GM12878 (cell line): ENCODE measurements at regions not wholly inside any gene's neighbourhood (a gene's known extent, or its start where the extent isn't known, plus 50 kb on each side); places are given as distances from the start of the nearest gene placed in this dataset.

ENCODE experiments used
- ATAC-seq: fragments of 200-7000 bp; cut with Tn5 transposase; 3 replicates; pipeline ENCODE4 v1.9.1; 2020; ENCODE audit warnings: mild to moderate bottlenecking, moderate library complexity
- BruUV-seq: library from RNA; stranded (reverse); fragments of 400-500 nt; replicated peaks from 2 replicates; lab custom pipeline; 2021; lab: Mats Ljungman, UMichigan
- CTCF ChIA-PET: fragments of 300-600 bp; sonication (Branson Sonifier 250); formaldehyde crosslinking; extraction: SDS; loops from one replicate; lab custom pipeline; 2021; ENCODE audit warnings: inconsistent platforms; lab: Yijun Ruan, JAX
- POLR2A ChIA-PET: fragments of 350-600 bp; formaldehyde crosslinking; extraction: SDS; loops from one replicate; lab custom pipeline; 2021; ENCODE audit warnings: inconsistent platforms; lab: Charles Lee
- RAD21 ChIA-PET: fragments of 300-600 bp; sonication (Branson Sonifier 250); formaldehyde crosslinking; loops from one replicate; lab custom pipeline; 2023; ENCODE audit warnings: antibody characterized with exemption; ENCODE audit not compliant: unreplicated experiment; lab: Charles Lee
- SMC1A ChIA-PET: fragments of 300-600 bp; sonication (Branson Sonifier 250); formaldehyde crosslinking; loops from one replicate; lab custom pipeline; 2023; ENCODE audit not compliant: unreplicated experiment, uncharacterized antibody; lab: Charles Lee
- DNase-seq: peaks from one replicate; pipeline ENCODE4 v3.0.0-alpha.2; 2011; ENCODE audit warnings: low read depth, low spot score
- FAIRE-seq: peaks from 3 replicates; lab custom pipeline; 2011; peaks lifted over from hg19 to GRCh38; lab: Jason Lieb, UNC
- H2AFZ ChIP-seq: 2 replicates; pipeline ENCODE4 v1.6.0; 2011; ENCODE audit warnings: low read depth, low read length, control low read depth; ENCODE audit not compliant: control insufficient read depth
- H3K27ac ChIP-seq: 2 replicates; pipeline ENCODE4 v1.5.1; 2011; ENCODE audit warnings: control low read depth; ENCODE audit not compliant: control insufficient read depth, insufficient read depth
- H3K27me3 ChIP-seq, 2 experiments: replicated peaks in 1 of 2; 2 replicates each; pipeline versions ENCODE4 v1.6.0 to v1.6.1; 2011; ENCODE audit warnings: low read length in 1 of 2; ENCODE audit not compliant: control insufficient read depth in 2 of 2, insufficient read depth in 2 of 2
- H3K36me3 ChIP-seq, 2 experiments: 2 replicates each; pipeline ENCODE4 v1.5.1; 2011; ENCODE audit warnings: low read length in 1 of 2; ENCODE audit not compliant: control insufficient read depth in 2 of 2, insufficient read depth in 2 of 2
- H3K4me1 ChIP-seq: 2 replicates; pipeline ENCODE4 v1.6.1; 2011; ENCODE audit warnings: mild to moderate bottlenecking, low read length, moderate library complexity, mixed read lengths; ENCODE audit not compliant: control insufficient read depth, insufficient read depth
- H3K4me2 ChIP-seq: 2 replicates; pipeline ENCODE4 v1.6.0; 2011; ENCODE audit warnings: control low read depth; ENCODE audit not compliant: control insufficient read depth, insufficient read depth
- H3K4me3 ChIP-seq: fragments of 200-600 bp; sonication (generic); 2 replicates; pipeline ENCODE4 v1.5.1; 2016
- H3K79me2 ChIP-seq: 2 replicates; pipeline ENCODE4 v1.6.0; 2011; ENCODE audit warnings: low read length; ENCODE audit not compliant: control insufficient read depth, insufficient read depth
- H3K9ac ChIP-seq: 2 replicates; pipeline ENCODE4 v1.8.0; 2011; ENCODE audit warnings: low read length, control low read depth, mixed read lengths; ENCODE audit not compliant: control insufficient read depth, insufficient read depth
- H3K9me3 ChIP-seq: replicated peaks from 3 replicates; pipeline ENCODE4 v1.5.1; 2011; ENCODE audit warnings: mild to moderate bottlenecking, low read length; ENCODE audit not compliant: control insufficient read depth, insufficient read depth
- H4K20me1 ChIP-seq: 2 replicates; pipeline ENCODE4 v1.6.0; 2011; ENCODE audit not compliant: control insufficient read depth, insufficient read depth
- ASH2L ChIP-seq: fragments of 300-600, 200-600 bp; sonication (generic); IDR thresholded peaks from 2 replicates; pipeline ENCODE4 v1.6.1; 2017; ENCODE audit warnings: low read depth, mild to moderate bottlenecking, borderline replicate concordance
- ETV6 ChIP-seq, 2 experiments: fragments of 450-650 bp in 1 of 2; IDR thresholded peaks in 1 of 2; conservative IDR thresholded peaks in 1 of 2; 2 replicates each; pipeline ENCODE4 v1.6.1; 2014; ENCODE audit warnings: antibody characterized with exemption in 1 of 2, borderline replicate concordance in 1 of 2, low read depth in 1 of 2, mild to moderate bottlenecking in 1 of 2, moderate library complexity in 1 of 2
- IKZF2 ChIP-seq, 2 experiments: fragments of 450-650 bp; IDR thresholded peaks; 2 replicates each; pipeline ENCODE4 v1.6.1; 2017; ENCODE audit warnings: mild to moderate bottlenecking in 2 of 2, moderate library complexity in 2 of 2
- KAT2A ChIP-seq: conservative IDR thresholded peaks from 2 replicates; pipeline ENCODE4 v1.6.1; 2011; ENCODE audit warnings: low read depth, low read length; ENCODE audit not compliant: control insufficient read depth
- PAX5 ChIP-seq: IDR thresholded peaks from 2 replicates; pipeline ENCODE4 v1.6.1; 2011; ENCODE audit warnings: low read depth, low read length, borderline replicate concordance
- POLR2AphosphoS5 ChIP-seq: IDR thresholded peaks from 2 replicates; pipeline ENCODE4 v1.6.1; 2011; ENCODE audit warnings: mild to moderate bottlenecking, low read length, inconsistent platforms
- SMAD1 ChIP-seq: fragments of 450-650 bp; IDR thresholded peaks from 2 replicates; pipeline ENCODE4 v1.6.1; 2018; ENCODE audit warnings: mild to moderate bottlenecking, low read depth; ENCODE audit not compliant: partially characterized antibody
- SPI1 ChIP-seq: IDR thresholded peaks from 2 replicates; pipeline ENCODE4 v1.6.1; 2011; ENCODE audit warnings: low read depth, mild to moderate bottlenecking, low read length, moderate library complexity, borderline replicate concordance; ENCODE audit not compliant: insufficient read depth
- TCF12 ChIP-seq: IDR thresholded peaks from 2 replicates; pipeline ENCODE4 v1.6.1; 2011; ENCODE audit warnings: low read depth, mild to moderate bottlenecking, low read length
- TCF7 ChIP-seq: IDR thresholded peaks from 2 replicates; pipeline ENCODE4 v1.6.1; 2014; ENCODE audit warnings: antibody characterized with exemption, borderline replicate concordance
- ZNF384 ChIP-seq: IDR thresholded peaks from 2 replicates; pipeline ENCODE4 v1.6.1; 2012; ENCODE audit warnings: low read depth, mild to moderate bottlenecking, low read length, improper control_type of control experiment, borderline replicate concordance
- ZZZ3 ChIP-seq: IDR thresholded peaks from 2 replicates; pipeline ENCODE4 v1.6.1; 2011; ENCODE audit warnings: low read depth; ENCODE audit not compliant: control insufficient read depth, insufficient read length
- WGBS: methylation state at CpG from one replicate; pipeline ENCODE4 v1.1.6; 2016; ENCODE audit warnings: low lambda C conversion rate; ENCODE audit not compliant: insufficient replicate concordance, insufficient coverage; ENCODE audit errors: missing lambda C conversion rate; 5-methylcytosine and 5-hydroxymethylcytosine counted together
- in situ Hi-C: fragments of 300-500 bp; cut with MboI; formaldehyde crosslinking; loops from 9 replicates; pipeline ENCODE4 v1.14.3; 2018; ENCODE audit warnings: mixed read lengths
- intact Hi-C: fragments of 100-400 bp; cut with micrococcal nuclease; formaldehyde crosslinking; loops from one replicate; pipeline ENCODE4 v1.14.2; 2022; ENCODE audit not compliant: unreplicated experiment
- TF ChIP-seq, protein P1 (sequence below): IDR thresholded peaks from 2 replicates; pipeline ENCODE4 v1.6.1; 2011; ENCODE audit warnings: low read depth, low read length, improper control_type of control experiment, borderline replicate concordance
- TF ChIP-seq, protein P2 (sequence below): IDR thresholded peaks from 2 replicates; pipeline ENCODE4 v1.6.1; 2011; ENCODE audit warnings: borderline replicate concordance, low read depth, mild to moderate bottlenecking, moderate library complexity, low read length; ENCODE audit not compliant: insufficient read depth, poor library complexity, severe bottlenecking

DNA sequence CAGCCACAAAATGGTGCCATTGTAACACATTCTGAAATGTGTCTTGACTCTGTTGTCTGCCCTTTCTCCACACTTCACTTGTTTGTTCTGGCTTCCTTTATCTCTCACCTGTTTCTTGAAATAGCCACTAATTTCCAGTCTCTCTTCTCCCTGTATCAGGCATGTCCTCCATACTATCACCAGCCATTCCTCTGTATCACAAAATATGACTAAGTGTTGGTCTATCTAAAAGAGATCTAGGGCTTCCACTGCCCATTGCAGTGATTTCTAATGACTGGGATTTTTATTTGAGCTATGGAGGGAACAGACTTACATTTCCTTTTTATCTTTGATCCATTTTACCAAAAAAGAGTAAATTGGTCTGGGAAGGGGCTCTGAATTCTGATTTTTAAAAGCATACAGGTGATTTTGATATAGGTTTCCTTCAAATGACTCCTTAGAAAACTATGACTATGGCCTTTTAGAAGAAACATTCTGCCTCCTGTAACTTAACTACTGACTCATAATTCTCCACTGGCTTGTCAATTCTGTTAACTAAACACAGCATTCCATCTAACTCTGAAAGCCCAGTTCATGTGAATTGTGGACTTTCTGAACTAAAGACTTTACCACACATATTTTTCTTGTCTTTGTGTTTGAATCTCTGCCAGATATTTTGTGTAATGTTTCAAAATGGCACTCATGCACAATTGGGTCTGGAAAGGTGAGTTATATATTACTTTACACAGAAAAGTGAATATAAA lies 1121.4 kb downstream of the XPNPEP1 start:
- Histone ChIP-seq H3K9ac (no peak overlapping the region), H3K27ac (no peak overlapping the region), H3K4me3 (no peak overlapping the region), H3K4me1 (no peaks in the 10 kb centered on the region), H3K36me3 (no peaks in the 10 kb centered on the region), H3K9me3 (no peaks in the 10 kb centered on the region), H3K4me2 (no peak overlapping the region), H4K20me1 (no peaks in the 10 kb centered on the region), H3K79me2 (no peaks in the 10 kb centered on the region), H2AFZ (no peak overlapping the region), H3K27me3 (no peaks in the 10 kb centered on the region)
- TF ChIP-seq SPI1 (no peak), TCF7 (no peak), ZNF384 (no peak), ETV6 (conservative IDR thresholded peaks at IDR 0.05 in 1 of 2, IDR thresholded peaks at IDR 0.05 in 1 of 2; ENCODE audit: borderline replicate concordance in 1 of 2, low read depth in 1 of 2) (no peak), SMAD1 (no peak)
- DNase-seq (no peak), FAIRE-seq (no peak), ATAC-seq (no peak)
- BruUV-seq: no TSS peak
- ChIA-PET CTCF (no interaction called here), SMC1A (no interaction called here), POLR2A (no interaction called here), RAD21 (no interaction called here)
- in situ Hi-C loops (no loop called here), intact Hi-C loops (no loop called here)

DNA sequence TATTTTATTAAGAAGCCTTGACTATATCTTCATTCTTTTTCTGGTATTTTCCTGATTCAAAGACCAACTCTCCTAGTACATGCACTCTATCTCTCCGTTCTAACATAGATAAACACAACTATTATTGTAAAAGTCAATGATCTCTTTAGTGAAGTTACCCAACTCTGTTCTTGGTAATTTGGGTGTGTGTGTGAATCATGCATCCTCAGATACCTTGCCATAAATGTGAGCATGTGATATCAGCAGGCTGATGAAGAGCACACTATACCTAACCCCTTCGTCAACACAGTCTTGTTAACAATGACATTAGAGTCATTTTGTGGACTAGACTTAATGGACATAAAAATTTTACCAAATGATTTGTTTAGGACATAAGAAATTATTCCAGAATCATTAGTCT lies 1122.1 kb downstream of the XPNPEP1 start:
- no peak overlapping the region for H3K4me3 ChIP-seq
- no peak for DNase-seq
- H2AFZ ChIP-seq: no peak overlapping the region

More for the DNA sequence above, 1122.1 kb downstream of the XPNPEP1 start:
- Histone ChIP-seq H3K4me1 (no peaks in the 10 kb centered on the region), H3K9ac (no peak overlapping the region), H3K27me3 (no peaks in the 10 kb centered on the region), H3K27ac (no peak overlapping the region), H4K20me1 (no peaks in the 10 kb centered on the region), H3K79me2 (no peaks in the 10 kb centered on the region), H3K36me3 (no peaks in the 10 kb centered on the region), H3K4me2 (no peak overlapping the region), H3K9me3 (no peaks in the 10 kb centered on the region)
- in situ Hi-C loops (no loop called here), intact Hi-C loops (no loop called here)
- ChIA-PET POLR2A (no interaction called here), CTCF (no interaction called here), SMC1A (interaction anchor here (1.7 kb wide), 1 partner anchor 12 kb away, joined by 4 read pairs; no protein-coding TSS in a partner anchor), RAD21 (no interaction called here)
- ATAC-seq: no peak
- TF ChIP-seq POLR2AphosphoS5: no peak
- TF ChIP-seq PAX5: no peak
- no peak for TF ChIP-seq KAT2A
- no peak for TF ChIP-seq TCF12
- TF ChIP-seq, protein P1, sequence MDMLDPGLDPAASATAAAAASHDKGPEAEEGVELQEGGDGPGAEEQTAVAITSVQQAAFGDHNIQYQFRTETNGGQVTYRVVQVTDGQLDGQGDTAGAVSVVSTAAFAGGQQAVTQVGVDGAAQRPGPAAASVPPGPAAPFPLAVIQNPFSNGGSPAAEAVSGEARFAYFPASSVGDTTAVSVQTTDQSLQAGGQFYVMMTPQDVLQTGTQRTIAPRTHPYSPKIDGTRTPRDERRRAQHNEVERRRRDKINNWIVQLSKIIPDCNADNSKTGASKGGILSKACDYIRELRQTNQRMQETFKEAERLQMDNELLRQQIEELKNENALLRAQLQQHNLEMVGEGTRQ: no peak
- no peak for TF ChIP-seq IKZF2 (IDR thresholded peaks at IDR 0.05)
- TF ChIP-seq ASH2L: no peak
- TF ChIP-seq, protein P2, sequence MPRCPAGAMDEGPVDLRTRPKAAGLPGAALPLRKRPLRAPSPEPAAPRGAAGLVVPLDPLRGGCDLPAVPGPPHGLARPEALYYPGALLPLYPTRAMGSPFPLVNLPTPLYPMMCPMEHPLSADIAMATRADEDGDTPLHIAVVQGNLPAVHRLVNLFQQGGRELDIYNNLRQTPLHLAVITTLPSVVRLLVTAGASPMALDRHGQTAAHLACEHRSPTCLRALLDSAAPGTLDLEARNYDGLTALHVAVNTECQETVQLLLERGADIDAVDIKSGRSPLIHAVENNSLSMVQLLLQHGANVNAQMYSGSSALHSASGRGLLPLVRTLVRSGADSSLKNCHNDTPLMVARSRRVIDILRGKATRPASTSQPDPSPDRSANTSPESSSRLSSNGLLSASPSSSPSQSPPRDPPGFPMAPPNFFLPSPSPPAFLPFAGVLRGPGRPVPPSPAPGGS: no peak
- TF ChIP-seq ZZZ3: no peak
- no peak for FAIRE-seq
- BruUV-seq: no TSS peak
- 15% methylated on average over 2 of the region's 2 CpGs for WGBS
